Neural progenitor cell (in vitro differentiated cells): ENCODE measurements at regions not wholly inside any gene's neighbourhood (a gene's known extent, or its start where the extent isn't known, plus 50 kb on each side); places are given as distances from the start of the nearest gene placed in this dataset.

ENCODE experiments used
- EZH2 ChIP-seq: fragments of 200-600 bp; sonication (generic); IDR thresholded peaks from 2 replicates; pipeline ENCODE4 v1.6.1; 2017; ENCODE audit warnings: antibody characterized with exemption, mild to moderate bottlenecking, moderate library complexity
- EZH2phosphoT487 ChIP-seq: fragments of 200-600 bp; sonication (generic); IDR thresholded peaks from 2 replicates; pipeline ENCODE4 v1.6.1; 2017; ENCODE audit warnings: antibody characterized with exemption
- TF ChIP-seq, protein P1 (sequence below): fragments of 200-600 bp; sonication (generic); IDR thresholded peaks from 2 replicates; pipeline ENCODE4 v1.5.1; 2017; ENCODE audit warnings: antibody characterized with exemption, mild to moderate bottlenecking

DNA sequence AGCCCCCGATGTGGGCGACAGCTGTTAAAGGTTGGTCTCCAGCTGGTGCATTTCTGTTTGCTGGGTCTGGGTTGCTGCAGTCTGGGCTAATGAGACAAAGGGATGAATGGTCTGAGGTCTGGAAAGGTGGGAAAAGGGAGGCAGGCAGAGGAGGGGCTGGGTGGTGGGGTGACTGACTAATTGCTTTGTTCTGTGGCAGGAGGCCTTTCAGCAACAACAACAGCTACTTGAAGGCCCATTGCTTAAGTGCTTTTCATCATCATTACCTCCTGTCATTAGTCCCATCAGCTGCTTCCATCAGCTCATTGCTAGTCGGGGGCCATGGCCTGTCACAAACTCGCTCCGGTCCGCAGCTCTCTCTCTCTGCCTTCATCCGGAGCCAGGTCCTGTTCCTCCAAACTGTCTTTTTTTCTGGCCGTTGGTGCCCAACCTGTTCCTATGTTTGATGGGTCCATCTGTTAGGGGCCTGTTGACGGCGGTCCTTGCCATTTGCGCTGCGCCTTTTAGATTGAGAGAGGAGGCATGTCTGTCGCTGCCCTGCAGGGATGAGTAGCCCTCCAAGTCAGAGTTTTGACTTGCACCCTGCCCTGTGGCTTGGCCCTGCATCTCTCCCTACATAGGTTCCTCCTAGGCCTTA, 105.6 kb upstream of the PLXNA2 start:
- TF ChIP-seq, protein P1, sequence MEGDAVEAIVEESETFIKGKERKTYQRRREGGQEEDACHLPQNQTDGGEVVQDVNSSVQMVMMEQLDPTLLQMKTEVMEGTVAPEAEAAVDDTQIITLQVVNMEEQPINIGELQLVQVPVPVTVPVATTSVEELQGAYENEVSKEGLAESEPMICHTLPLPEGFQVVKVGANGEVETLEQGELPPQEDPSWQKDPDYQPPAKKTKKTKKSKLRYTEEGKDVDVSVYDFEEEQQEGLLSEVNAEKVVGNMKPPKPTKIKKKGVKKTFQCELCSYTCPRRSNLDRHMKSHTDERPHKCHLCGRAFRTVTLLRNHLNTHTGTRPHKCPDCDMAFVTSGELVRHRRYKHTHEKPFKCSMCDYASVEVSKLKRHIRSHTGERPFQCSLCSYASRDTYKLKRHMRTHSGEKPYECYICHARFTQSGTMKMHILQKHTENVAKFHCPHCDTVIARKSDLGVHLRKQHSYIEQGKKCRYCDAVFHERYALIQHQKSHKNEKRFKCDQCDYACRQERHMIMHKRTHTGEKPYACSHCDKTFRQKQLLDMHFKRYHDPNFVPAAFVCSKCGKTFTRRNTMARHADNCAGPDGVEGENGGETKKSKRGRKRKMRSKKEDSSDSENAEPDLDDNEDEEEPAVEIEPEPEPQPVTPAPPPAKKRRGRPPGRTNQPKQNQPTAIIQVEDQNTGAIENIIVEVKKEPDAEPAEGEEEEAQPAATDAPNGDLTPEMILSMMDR = no peak
- TF ChIP-seq EZH2 (no peak), EZH2phosphoT487 (no peak)
